ENCODE measurements at regions not wholly inside any gene's neighbourhood (a gene's known extent, or its start where the extent isn't known, plus 50 kb on each side); places are given as distances from the start of the nearest gene placed in this dataset.

DNA sequence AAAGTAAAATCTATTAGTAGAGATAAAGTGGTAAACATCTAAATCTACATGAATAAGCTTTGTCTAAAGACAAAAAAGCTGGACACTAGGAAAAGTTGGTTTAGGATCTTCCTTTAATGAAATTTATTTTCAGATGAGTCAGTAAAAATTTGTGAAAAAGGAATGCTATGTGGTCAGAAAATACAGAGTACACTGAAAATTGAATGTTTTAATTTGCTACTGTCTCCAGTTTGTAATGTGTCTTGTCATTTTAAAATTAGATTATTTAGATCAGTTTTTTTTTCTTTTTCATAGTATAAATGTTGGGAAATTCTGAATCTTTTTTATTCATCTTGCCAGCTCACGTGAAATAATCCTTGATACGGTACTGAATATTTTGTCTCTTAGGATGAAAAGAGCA, 56.9 kb downstream of the SLITRK6 start:
- no peak for FAIRE-seq

GRCh38 chr13:85741017-85741416, 58.2 kb downstream of the SLITRK6 start:
- no peak for FAIRE-seq

DNA sequence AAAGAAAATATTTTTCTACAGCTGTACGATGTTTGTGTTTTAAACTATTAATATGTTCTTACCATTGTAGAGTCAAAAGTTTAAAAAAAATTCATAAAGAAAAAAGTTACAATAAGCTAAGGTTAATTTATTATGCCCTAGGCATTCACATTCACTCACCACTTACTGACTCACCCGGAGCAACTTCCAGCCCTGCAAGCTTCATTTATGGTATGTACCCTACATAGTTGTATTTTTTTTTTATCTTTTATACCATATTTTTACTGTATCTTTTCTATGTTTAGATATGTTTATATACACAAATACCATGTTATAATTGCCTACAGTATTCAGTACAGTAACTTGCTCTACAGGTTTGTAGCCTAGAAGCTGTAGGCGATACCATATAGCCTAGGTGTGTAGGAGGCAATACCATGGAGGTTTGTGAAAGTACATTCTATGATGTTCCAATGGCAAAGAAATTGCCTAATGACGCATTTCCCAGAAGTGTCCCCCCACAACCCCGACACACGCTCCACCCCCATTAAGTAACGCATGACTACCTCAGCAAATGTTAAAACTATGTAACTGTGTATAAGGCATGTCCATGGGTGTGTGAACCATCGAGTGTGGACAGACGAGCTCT, 60.4 kb downstream of the SLITRK6 start:
- FAIRE-seq, result no peak

- FAIRE-seq, result no peak
Observed at GRCh38 chr13:85737952-85738351, 61.3 kb downstream of the SLITRK6 start.

DNA sequence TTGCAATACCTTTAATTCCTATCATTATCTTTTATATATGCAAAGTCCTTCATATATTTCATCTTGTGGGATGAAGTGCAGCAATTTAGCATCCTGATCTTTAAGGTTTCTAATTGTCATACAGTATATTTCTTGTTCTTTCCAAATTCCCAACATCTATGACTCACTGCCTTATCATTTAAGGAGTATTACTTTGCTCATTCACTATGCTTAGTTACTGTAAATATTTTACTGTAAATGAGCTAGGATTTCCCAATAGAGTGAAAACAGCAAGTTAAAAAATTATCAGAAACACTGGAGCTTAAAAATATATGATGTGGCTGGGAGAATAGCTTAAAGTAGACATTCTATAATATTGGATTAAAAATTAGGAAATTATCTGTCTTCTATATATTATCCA, 69.9 kb downstream of the SLITRK6 start:
- no peak for FAIRE-seq

- no peak for FAIRE-seq
Observed at GRCh38 chr13:85728811-85729210, 70.4 kb downstream of the SLITRK6 start.

GRCh38 chr13:85725433-85725832, 73.8 kb downstream of the SLITRK6 start:
- no peak for FAIRE-seq

DNA sequence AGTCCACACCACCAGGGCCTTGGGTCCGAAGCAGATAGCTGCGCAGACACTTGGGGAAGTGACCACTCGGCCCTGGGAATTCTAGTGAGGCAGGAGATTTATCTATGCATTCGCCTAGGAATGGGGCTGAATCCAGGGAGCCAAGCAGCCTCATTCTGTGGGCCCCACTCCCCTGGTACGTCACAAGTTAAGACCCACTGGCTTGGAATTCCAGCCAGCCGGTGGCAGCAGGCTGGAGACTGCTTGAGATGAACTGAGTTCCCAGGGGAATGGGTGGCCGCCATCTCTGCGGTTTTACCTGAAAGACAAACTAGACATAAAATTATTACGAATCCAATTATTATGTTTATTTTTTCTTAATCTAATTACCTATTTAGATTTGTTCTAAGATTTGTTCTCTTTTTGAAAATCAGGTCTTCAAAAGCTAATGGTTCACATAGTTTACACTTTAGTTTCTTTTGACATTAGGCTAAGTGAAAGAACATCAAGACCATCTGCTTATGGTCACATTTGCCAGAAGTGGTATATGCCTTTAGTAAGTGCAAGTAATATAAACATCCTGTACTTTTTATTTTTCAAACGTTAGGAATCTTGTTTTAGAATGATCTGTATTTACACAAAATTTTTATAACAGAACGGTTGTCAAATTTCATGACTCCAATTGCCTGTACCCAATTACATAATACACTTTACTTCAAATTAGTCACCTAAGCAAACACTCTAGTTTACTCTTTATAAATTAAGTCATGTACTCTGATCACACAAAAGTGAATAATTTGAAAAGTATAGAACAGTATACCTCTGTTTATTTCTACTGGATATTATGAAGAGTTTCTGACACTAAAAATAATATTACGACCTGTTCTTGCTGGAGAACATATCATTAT, 74.4 kb downstream of the SLITRK6 start:
- FAIRE-seq, result no peak

GRCh38 chr13:85719749-85720148, 79.5 kb downstream of the SLITRK6 start:
- FAIRE-seq, result no peak

DNA sequence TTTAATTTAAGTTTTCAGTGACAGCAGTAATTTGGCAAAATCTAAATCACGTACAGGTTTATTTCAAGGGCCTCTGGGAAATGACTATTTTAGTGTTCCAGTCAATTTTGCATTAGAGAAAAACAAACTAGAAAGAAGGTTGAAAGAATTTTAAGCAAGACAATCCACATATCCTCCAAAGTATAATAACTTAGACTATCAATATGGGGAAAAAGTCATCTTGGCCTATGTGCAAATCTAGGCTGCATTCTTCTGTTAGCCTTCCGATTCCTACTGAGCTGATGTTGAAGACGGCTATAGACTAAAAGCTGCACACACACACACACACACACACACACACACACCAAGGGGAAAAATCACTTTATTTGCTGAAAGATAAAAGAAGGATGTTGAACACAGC, 81.3 kb downstream of the SLITRK6 start:
- FAIRE-seq, result no peak

DNA sequence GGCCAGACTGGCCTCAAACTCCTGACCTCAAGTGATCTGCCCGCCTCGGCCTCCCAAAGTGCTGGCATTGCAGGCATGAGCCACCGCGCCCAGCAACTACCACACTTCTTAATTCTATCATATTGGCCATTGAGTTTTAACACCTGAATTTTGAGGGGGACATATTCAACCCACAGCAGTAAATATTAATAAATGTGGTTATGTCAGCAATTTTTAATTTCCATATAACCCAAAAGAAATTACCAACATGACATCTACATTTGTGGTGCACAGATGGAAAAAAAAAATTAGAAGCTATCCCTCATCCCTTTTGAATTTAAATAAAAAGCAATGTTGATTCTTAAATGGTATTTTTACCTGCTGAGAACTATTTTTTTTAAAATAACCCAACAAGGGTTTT, 88.7 kb downstream of the SLITRK6 start:
- FAIRE-seq, result no peak

DNA sequence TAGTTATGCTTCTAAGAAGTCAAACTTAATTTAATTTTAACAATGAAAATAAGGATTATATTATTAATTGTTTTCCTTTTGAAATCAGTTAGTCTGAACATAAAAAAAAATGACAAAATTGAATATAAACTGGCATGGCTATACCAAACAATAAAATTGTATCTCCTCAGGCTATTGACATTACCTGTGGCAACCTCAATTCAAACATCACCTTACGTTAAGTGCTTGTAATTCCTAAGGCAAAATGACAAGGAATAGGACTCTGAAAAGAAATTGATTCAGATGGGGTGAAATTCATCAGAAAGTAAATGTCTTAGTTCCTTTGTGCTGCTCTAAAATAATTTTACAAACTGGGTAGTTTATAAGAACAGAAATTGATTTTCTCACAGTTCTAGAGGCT, 89.5 kb downstream of the SLITRK6 start:
- no peak for FAIRE-seq

GRCh38 chr13:85709072-85709471, 90.1 kb downstream of the SLITRK6 start:
- FAIRE-seq, result no peak

DNA sequence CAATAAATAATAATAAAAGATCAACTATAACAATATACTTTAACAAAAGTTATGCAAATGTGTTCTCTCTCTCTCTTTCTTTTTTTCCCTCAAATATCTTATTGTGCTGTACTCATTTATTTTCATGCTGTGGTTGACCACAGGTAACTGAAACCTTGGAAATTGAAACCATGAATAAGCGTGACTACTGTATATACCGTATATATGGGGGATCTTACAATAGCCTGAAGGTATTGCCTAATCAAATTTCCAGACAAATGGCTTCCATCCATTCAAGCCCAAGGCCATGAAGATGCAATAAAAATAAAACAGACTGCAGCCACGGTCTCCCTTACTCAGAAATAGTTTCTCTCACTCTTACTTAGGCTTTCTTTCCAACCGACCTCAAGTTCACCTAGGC, 98.3 kb downstream of the SLITRK6 start:
- FAIRE-seq, result no peak

GRCh38 chr13:85698256-85698655, 101.0 kb downstream of the SLITRK6 start:
- no peak for FAIRE-seq

DNA sequence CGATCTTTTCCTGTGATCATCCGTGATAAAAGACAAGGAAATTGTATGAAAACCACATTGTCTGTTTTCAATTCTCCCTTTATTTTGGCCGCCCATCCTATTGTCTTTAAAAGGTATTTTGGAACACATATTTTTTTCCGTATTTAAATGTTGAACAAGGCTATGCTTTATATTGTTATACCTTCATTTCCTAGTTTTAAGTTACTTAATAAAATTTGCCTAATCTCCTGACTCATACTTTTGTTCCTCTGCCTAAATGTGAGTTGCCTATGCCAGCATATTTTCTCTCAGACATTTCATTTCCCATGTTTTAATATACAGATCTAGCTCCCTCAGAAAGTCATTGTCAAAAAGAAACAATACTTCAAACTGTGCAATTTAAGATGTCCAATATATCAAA, 104.2 kb downstream of the SLITRK6 start:
- no peak for FAIRE-seq

- FAIRE-seq, result no peak
Observed at GRCh38 chr13:85693889-85694511, 105.2 kb downstream of the SLITRK6 start.

GRCh38 chr13:85690368-85690767, 108.9 kb downstream of the SLITRK6 start:
- no peak for FAIRE-seq

DNA sequence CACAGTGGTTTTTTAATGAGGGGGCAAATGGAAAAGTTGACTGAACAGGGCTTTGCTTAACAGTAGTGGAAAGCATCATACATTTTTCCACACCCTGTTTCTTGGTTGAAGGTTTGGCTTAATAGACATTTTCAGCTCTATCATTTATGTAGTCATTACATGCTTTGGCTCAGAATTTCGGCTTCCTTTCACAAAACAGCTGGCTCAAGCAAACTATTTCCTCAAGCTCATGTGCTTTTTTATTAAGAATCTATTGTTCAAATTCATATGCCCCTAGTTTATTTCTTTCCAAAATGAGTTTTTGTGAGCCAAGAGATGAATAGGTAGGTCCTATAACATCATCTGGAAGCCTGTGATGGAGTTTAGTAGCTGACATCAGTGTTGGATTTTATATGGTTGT, 113.8 kb downstream of the SLITRK6 start:
- FAIRE-seq, result no peak

- FAIRE-seq, result no peak
Observed at GRCh38 chr13:85675151-85675907, 123.9 kb downstream of the SLITRK6 start.

- FAIRE-seq, result no peak
Observed at GRCh38 chr13:85671336-85671735, 127.9 kb downstream of the SLITRK6 start.

DNA sequence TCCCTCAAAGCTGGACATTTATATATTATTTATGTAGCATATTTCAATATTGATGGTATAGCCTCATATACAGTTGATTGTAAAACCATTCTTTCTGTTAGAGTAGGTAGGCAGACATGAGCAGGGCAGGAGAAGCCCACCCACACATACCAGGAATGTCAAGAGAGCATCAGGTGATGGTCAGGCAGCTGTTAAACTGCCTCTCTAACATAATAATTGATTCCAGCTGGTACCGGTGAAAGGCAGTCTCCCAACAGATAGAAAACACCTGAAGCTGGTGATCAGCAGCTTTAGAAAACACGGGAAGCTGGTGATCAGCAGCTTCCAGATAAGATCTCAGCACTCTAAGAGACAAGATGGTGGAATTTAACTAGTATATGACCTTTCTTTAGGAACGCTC, 132.9 kb downstream of the SLITRK6 start:
- no peak for FAIRE-seq

DNA sequence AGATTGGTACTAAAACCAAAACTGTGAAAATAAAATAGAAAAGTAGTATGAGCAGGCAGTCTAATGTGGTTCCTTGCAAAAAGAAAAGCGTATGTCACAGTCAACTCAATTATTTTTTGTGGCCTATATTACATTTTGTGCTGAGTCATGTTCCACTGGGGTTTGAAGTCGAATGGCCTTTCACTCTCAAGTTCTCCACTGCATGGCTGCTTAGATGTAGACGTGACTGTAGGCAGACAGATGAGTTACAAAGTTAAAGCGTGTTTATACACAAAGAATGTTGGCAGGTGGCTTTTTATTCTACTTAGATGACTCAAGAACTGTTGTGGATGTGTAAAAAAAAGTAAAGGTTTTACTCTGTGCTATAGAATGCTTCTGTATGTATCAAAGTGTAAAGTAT, 133.9 kb downstream of the SLITRK6 start:
- no peak for FAIRE-seq
